Large intestine (tissue), 3 donors: ENCODE measurements at regions not wholly inside any gene's neighbourhood (a gene's known extent, or its start where the extent isn't known, plus 50 kb on each side); places are given as distances from the start of the nearest gene placed in this dataset.

Experiments used
- DNase-seq, 2 donors: peaks; one replicate each; pipeline versions ENCODE4 v3.0.0 to v3.0.0-alpha.2; 2013
- H3K27ac ChIP-seq: one replicate; pipeline ENCODE4 v1.5.1; 2013; ENCODE audit warnings: low read length
- H3K27me3 ChIP-seq: 2 replicates; pipeline ENCODE4 v1.6.1; 2013; ENCODE audit warnings: low read length; ENCODE audit not compliant: control insufficient read depth, insufficient read depth
- H3K36me3 ChIP-seq: 2 replicates; pipeline ENCODE4 v1.6.1; 2013; ENCODE audit warnings: low read length; ENCODE audit not compliant: control insufficient read depth, insufficient read depth
- H3K4me1 ChIP-seq: one replicate; pipeline ENCODE4 v1.6.1; 2013; ENCODE audit warnings: low read length; ENCODE audit not compliant: control insufficient read depth, insufficient read depth
- H3K4me3 ChIP-seq: one replicate; pipeline ENCODE4 v1.5.1; 2013; ENCODE audit warnings: low read length
- H3K9me3 ChIP-seq: one replicate; pipeline ENCODE4 v1.6.1; 2013; ENCODE audit warnings: mild to moderate bottlenecking, low read depth, low read length, moderate library complexity; ENCODE audit not compliant: control insufficient read depth
- WGBS: methylation state at CpG from one replicate; pipeline ENCODE4 v1.1.5; 2013; ENCODE audit warnings: low lambda C conversion rate; ENCODE audit not compliant: insufficient coverage; 5-methylcytosine and 5-hydroxymethylcytosine counted together

- H3K27ac ChIP-seq, result no peak overlapping the region
- no peaks in the 10 kb centered on the region for H3K36me3 ChIP-seq
- DNase-seq, result peak in 1 of 2 donors; percentile 31
- H3K9me3 ChIP-seq, result no peaks in the 10 kb centered on the region
- H3K4me3 ChIP-seq, result no peak overlapping the region
- 17% methylated on average over 2 of the region's 6 CpGs for WGBS
- H3K27me3 ChIP-seq, result no peaks in the 10 kb centered on the region
- H3K4me1 ChIP-seq, result peaks cover 4% of the 10 kb centered on the region
These were observed 325.9 kb downstream of the FOXO1 start for GRCh38 chr13:40340368-40341095.

DNA sequence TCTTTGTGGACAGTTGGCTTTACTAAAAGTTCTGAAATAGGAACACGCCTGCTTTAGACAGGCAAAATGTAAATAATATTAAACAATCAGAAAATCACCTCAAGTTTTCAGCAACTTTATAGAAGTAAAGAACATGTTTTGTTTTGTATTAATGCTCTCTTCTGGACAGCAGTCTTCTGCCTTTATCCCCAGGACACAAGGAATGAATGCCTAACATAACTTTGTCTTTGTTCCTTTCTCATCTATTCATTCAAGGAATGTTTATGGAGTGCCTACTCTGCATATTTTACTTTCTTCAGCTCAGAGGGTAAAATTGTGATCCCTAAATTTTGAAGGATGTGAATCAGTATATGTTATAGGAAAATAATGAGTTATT lies 325.4 kb downstream of the FOXO1 start:
- no peaks in the 10 kb centered on the region for H3K27me3 ChIP-seq
- no peak overlapping the region for H3K4me3 ChIP-seq
- H3K4me1 ChIP-seq, result peaks cover 4% of the 10 kb centered on the region
- H3K27ac ChIP-seq, result no peak overlapping the region
- WGBS, result no CpG with 5 or more reads among the region's 1 CpG
- DNase-seq, result no peak
- no peaks in the 10 kb centered on the region for H3K9me3 ChIP-seq
- no peaks in the 10 kb centered on the region for H3K36me3 ChIP-seq

DNA sequence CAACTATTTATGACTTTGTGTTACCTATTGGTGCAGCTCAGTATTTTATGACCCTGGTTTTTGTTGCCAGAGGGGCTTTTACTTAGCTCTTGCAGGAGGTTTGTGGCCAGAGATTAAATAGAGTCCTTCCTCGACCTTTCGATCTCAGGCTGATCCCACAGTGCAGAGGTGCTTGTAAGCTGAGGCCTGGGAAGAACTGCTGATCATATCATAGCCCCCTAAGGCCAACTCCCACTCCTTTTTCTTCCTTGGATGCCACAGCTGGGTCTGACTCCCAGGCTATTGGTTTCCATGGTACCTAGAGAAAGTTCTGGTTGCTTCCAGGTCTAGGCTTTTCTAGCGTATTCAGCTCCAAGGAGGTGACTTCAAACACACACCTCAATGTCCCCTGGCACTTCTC lies 324.9 kb downstream of the FOXO1 start:
- peaks cover 1% of the 10 kb centered on the region for H3K4me1 ChIP-seq
- H3K27me3 ChIP-seq, result no peaks in the 10 kb centered on the region
- no peaks in the 10 kb centered on the region for H3K36me3 ChIP-seq
- DNase-seq, result no peak
- no peak overlapping the region for H3K4me3 ChIP-seq
- H3K9me3 ChIP-seq, result no peaks in the 10 kb centered on the region
- H3K27ac ChIP-seq, result no peak overlapping the region
- no CpG with 5 or more reads among the region's 3 CpGs for WGBS

DNA sequence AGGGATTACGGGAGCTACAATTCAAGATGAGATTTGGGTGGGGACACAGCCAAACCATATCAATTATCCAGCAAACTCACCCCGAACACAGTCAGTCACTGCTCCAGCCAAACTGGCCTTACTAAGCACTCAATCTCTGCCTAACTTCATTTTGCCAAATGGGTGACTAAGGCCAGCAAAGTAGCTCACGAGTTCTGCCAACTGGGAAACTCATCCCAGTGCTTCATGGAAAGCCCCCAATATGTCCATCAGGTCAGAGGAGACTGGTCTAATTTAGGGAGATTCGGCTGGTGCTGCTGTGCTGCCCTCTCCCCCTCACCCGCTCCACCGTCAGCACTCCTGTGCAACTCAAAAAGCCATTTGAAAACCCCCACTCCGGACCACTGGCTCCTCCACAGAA lies 324.0 kb downstream of the FOXO1 start:
- Histone ChIP-seq H3K4me1 (no peaks in the 10 kb centered on the region), H3K9me3 (no peaks in the 10 kb centered on the region), H3K27me3 (no peaks in the 10 kb centered on the region), H3K4me3 (no peak overlapping the region), H3K27ac (no peak overlapping the region), H3K36me3 (no peaks in the 10 kb centered on the region)
- DNase-seq, result no peak
- no CpG with 5 or more reads among the region's 7 CpGs for WGBS

DNA sequence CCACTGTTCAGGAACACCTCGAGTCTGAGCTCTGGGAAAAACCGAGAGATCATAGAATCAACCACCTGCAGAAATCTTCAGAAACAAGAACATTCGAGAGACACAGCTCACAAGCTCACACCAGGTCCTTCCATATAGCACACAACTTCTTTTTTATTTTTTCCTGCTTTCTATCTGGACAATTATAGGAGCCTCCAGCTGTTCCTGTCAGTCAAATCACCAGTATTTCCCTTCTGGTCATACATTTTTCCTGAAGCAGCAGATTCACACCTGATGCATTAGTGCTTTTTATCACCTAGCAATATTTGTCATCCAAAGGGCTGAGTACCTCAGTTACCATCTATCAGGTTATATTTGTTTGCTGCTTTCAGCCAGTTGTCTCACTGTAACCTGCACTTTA lies 323.5 kb downstream of the FOXO1 start:
- DNase-seq, result no peak
- H3K4me3 ChIP-seq, result no peak overlapping the region

DNA sequence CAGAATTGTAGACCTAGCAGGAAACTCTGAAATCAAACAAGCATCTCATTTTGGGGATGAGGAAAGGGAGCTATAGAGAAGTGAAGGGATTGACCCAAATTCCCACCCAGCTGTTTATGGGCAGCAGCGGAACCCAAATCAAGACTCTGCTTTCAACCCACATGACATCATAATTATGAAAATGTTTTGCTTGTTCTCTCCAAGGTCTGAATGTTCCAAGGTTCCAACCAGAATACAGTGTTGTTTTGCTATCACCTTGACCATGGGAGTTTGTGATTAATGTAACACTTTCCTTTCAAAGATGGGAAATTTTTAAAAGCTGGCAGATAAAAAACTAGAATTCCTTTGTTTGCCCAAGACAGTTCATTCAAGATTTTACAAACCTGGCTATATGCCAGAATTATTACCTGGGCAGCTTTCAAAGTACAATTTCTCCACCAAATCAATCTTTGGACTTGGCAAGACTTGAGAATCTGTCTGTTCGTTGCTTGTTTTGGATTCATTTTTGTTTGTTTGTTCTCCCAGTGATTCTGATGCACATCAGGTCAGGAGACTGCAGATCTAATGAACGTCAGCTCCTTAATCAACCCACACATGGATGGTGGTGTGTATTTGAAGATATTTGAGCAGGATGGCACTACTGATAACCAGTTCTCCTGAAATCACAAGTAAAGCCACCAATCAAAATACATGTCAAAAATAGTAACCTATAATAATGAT lies 322.7 kb downstream of the FOXO1 start:
- no peaks in the 10 kb centered on the region for H3K4me1 ChIP-seq
- H3K27ac ChIP-seq, result no peak overlapping the region
- no peak overlapping the region for H3K4me3 ChIP-seq
- H3K27me3 ChIP-seq, result no peaks in the 10 kb centered on the region
- WGBS, result no CpG with 5 or more reads among the region's 3 CpGs
- DNase-seq, result peak in 1 of 2 donors; percentile 56
- H3K9me3 ChIP-seq, result no peaks in the 10 kb centered on the region
- no peaks in the 10 kb centered on the region for H3K36me3 ChIP-seq

More for the DNA sequence above, 323.5 kb downstream of the FOXO1 start:
- Histone ChIP-seq H3K27me3 (no peaks in the 10 kb centered on the region), H3K36me3 (no peaks in the 10 kb centered on the region), H3K9me3 (no peaks in the 10 kb centered on the region), H3K4me1 (no peaks in the 10 kb centered on the region), H3K27ac (no peak overlapping the region)
- WGBS, result no CpG with 5 or more reads among the region's 3 CpGs

DNA sequence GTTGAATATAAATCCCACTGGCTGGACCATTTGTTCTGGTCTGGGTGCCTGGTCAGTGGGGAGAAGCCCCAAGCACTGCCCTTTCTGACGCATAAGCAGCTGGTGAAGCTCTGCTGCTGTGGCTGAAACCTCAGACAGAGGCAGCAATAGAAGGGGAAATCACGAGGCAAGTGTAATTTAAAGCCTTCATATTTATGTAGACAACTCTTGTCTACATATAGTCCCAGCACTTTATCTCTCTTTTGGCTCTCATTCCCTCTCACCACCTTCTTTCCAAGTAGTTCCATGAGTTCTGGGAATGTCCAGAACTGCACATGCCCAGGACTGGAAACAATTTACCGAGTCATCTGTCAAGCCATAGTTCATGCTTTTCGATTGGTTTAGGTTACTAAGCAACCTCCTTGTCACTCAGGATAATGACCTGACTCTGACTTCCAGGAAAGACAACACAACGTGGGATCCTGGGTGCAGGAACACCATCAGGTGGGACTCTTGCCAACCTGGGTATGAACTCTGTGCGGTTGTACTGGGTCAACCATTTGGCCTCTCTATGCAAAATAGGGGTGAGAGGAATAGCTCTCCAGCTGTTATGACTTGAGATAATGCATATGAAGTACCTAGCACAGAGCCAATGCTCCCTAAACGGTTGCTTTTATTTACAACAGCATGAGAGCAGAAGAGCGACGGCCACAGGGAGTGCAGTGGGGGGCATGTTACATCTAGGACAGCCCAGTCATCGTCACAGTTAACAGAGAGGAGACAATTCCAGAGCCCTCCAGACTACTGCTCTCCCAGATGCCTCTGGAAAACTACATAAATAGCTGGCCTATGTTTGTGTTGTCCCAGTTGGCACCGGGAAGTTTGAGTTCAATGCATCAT lies 321.9 kb downstream of the FOXO1 start:
- no peak overlapping the region for H3K27ac ChIP-seq
- H3K36me3 ChIP-seq, result no peaks in the 10 kb centered on the region
- no peaks in the 10 kb centered on the region for H3K9me3 ChIP-seq
- 80% methylated on average over 1 of the region's 11 CpGs for WGBS
- DNase-seq, result peak in 1 of 2 donors; percentile 44
- H3K4me3 ChIP-seq, result no peak overlapping the region
- H3K27me3 ChIP-seq, result no peaks in the 10 kb centered on the region
- no peaks in the 10 kb centered on the region for H3K4me1 ChIP-seq

GRCh38 chr13:40345149-40345514 lies 321.3 kb downstream of the FOXO1 start:
- no peaks in the 10 kb centered on the region for H3K9me3 ChIP-seq
- WGBS, result no CpG with 5 or more reads among the region's 2 CpGs
- no peaks in the 10 kb centered on the region for H3K27me3 ChIP-seq
- no peak overlapping the region for H3K4me3 ChIP-seq
- no peaks in the 10 kb centered on the region for H3K4me1 ChIP-seq
- no peaks in the 10 kb centered on the region for H3K36me3 ChIP-seq
- no peak overlapping the region for H3K27ac ChIP-seq
- no peak for DNase-seq

GRCh38 chr13:40345654-40346372 lies 320.6 kb downstream of the FOXO1 start:
- no peak for DNase-seq
- Histone ChIP-seq H3K36me3 (no peaks in the 10 kb centered on the region), H3K9me3 (no peaks in the 10 kb centered on the region), H3K27ac (no peak overlapping the region), H3K4me3 (no peak overlapping the region), H3K4me1 (no peaks in the 10 kb centered on the region), H3K27me3 (no peaks in the 10 kb centered on the region)
- 80% methylated on average over 1 of the region's 12 CpGs for WGBS

DNA sequence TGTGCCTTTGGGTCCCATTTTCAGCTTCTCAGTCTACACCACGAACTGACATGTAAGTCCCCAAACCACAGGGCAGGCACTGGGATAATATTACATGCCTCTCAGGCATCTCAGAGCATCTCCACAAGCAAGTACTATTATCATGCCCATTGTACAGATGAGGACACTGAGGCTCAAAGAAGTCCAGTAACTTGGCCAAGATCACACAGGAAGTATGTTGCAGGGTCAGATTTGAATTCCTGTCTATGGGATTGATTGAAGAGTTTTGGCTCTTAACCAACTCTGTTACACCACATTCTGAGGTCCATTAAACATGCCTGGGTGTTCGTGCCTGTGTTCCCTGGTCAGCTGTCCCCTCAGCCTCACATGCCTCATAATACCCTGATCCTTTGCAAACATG lies 319.8 kb downstream of the FOXO1 start:
- no peak overlapping the region for H3K27ac ChIP-seq
- DNase-seq, result no peak
- H3K27me3 ChIP-seq, result no peaks in the 10 kb centered on the region
- no CpG with 5 or more reads among the region's 2 CpGs for WGBS
- no peak overlapping the region for H3K4me3 ChIP-seq
- H3K4me1 ChIP-seq, result peaks cover 3% of the 10 kb centered on the region
- H3K9me3 ChIP-seq, result no peaks in the 10 kb centered on the region
- no peaks in the 10 kb centered on the region for H3K36me3 ChIP-seq
